HG03521 (cell line): ENCODE measurements at regions not wholly inside any gene's neighbourhood (a gene's known extent, or its start where the extent isn't known, plus 50 kb on each side); places are given as distances from the start of the nearest gene placed in this dataset.

Source experiments
- ATAC-seq: cut with Tn5 transposase; IDR thresholded peaks from one replicate; pipeline ENCODE4 v1.9.1; 2021; ENCODE audit warnings: mild to moderate bottlenecking, moderate library complexity; ENCODE audit not compliant: unreplicated experiment

DNA sequence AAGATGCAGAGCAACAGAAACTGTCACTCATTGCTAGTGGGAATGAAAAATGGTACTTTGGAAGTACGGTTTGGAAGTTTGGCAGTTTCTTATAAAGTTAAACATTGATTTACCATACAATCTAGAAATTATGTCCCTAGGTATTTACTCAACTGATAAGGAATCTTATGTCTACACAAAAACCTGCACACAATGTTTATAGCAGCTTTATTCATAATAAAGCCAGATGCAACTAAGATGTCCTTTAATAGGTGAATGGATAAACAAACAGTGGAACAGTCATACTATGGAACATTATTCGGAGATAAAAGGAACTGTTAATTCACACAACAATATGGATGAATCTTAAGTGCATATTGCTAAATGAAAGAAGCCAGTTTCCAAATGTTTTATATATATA, 96.2 kb upstream of the SIRPA start:
- ATAC-seq, result no peak

DNA sequence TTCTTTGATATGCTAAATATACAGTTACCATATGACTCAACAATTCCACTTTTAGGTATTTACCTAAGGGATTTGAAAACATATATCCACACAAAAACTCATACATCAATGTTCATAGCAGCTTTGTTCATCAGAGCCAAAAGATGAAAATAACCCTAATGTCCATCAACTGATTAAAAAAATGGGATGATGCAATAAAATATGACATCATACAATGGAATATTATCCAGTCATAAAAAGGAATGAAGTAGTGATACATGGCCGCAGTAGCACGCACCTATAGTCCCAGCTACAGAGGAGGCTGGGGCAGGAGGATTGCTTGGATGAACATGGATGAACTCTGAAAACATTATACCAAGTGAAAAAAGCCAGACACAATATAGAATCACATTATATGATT, 101.4 kb upstream of the SIRPA start:
- ATAC-seq, result no peak

DNA sequence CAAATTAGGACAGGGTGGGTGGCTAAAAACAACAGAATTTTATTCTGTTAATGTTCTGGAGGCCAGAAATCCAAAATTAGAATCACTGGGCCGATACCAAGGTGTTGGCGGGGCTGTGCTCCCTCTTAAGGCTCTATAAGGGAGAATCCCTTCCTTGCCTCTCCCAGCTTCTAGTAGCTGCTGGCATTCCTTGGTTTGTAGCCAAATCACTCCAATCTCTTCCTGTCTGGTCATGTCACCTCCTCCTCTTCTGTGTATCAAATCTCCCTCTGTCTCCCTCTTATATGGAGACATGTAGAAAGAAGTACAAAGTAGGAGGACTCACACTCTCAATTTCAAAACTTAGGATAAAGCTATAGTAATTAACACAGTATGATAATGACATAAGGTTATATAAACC, 102.9 kb upstream of the SIRPA start:
- no peak for ATAC-seq

DNA sequence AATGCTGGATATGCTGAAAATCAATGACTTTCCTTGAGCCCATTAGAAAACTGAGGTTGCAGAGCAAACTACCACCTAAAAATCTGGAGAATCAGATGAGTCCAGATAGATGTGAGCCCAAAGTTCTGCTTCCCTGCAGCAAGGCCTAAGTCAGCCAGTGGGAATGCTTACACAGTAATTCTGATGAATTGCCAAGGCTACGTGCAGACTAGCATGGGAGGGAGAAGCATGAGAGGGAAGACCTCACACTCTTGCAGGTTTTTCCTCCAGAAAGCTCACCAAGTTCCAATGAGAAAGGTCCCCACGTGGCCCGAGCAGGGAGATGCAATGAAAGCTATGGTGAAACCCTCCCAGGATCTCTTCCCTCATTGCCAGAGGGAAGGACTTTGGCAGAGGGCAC, 104.8 kb upstream of the SIRPA start:
- no peak for ATAC-seq

DNA sequence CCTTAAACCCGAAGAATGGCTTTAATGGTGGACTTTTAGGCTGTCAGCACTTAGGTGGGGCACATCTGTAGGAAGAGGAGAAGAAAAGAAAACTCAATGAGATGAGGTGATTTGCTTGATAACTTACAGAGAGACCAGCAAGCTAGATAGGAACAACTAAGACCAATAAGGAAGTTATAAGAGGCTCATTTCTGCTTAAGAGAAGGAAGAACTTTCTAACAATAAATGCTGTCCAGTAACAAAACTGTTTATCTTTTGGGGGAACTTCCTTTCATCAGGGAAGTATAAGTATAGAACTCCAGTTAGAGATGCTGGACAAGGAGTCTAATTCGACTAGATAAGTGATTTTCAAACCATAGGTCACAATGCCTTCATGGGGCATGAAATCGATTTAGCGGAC, 107.2 kb upstream of the SIRPA start:
- no peak for ATAC-seq

DNA sequence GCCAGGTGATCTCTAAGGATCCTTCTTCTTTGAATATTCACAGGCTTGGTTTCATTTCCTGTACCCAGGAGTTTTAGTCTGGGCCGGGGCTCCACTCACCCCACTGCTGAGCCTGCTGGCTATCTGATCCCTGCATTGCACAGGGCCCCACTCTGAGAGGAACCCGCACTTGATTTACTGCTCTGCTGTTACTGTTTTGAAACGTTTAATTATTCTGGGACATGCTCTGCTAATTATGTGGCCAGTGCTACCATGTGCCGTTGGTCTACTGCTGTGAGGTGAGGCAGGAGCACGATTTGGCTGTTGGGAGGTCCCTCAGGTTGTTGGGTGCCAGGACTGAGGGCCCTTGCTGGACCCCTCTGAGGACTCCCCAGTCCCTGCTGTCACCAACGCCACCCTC, 108.7 kb upstream of the SIRPA start:
- ATAC-seq, result no peak

DNA sequence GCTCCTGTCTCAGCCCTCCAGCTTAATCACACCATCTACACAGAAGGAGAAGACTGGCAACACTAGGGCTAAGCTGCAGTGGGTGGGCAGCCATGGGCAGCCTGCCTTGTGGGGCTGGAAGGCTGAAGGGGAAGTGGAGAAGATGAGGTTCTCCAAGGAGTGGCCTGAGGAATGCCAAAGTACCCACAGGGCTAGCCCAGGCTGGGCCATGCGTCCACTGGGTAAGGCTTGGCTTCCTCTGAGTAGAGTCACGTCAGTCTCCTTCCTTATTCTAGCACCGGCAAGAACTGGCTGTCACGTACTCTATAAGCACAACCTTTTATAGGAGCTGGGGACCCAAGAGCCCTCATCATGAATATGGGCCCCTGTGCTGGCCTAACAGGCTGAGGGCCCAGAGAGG, 110.6 kb upstream of the SIRPA start:
- ATAC-seq, result no peak

DNA sequence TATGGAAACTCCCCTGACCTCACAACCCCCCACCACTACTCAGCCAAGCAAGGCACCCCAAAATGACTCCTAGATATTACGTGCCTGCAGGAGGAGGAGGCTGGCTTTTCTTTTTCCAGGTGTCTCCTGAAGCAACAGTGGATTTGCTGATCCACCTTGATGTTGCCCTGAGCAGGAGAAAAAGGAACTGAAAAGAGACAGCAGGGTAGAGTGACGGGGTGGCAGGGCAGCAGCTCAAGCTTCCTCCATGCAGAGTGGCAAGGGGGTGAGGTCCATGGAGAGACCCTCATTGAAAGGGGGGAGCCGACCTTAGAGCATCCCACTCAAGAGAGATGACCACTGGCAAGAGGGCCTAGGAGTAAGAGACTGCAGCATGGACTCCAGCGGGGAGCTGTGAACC, 112.0 kb upstream of the SIRPA start:
- ATAC-seq, result no peak

DNA sequence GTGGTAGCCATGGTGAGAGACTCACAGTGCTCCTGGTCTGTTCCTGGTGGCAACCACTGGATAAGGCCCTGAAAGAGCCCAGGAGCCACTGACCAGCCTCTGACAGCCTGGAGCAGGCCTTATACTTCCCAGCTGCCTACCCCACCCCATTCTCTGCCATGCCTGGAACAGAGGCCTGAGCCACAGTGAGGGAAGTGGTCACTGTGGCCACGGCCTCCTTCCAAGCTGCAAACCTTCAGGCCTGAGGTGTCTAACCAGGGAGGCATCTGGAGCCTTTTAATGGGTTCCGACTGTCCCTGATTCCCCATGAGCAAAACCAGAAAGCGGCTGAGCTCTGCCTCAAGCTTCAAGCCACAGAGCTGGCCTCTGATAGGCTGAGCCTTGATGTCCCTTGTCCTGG, 113.0 kb upstream of the SIRPA start:
- ATAC-seq, result no peak

DNA sequence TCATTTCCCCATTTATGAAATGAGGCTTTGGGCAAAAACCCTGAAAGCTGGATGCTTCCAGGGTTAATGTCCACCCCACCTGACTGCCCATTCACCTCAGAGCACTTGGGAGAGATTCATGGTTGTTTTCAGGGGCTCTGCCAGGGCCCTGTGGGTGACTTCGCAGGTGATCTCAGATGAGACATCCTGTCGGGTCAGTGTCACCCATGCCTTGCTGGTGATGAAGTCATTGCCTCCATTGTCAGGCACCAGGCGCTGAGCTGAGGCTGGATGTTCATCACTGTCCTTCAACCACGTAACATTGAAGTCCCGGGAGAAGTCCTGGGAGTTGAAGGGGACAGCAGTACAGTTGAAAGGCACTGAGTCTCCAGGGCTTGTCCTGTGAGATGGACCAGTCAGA, 115.6 kb upstream of the SIRPA start:
- ATAC-seq, result no peak

DNA sequence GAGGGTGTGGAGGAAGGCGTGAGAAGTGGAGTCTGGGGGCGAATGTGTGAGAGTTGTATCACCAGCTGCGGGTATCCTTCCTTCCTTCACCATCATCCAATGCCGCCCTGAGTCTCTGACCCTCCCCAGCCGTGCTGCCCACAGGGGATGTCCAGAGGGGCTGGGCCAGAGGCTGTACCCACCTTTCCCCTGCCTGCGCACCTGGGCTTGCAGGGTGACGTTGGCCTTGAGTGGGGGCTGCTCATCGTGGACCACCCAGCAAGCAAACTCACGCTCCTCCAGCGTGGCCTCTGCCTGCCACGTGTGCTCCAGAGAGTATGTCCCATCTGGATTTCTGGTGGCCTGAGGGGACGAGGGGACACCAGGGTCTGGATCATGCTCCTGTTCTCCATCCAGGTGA, 116.9 kb upstream of the SIRPA start:
- ATAC-seq, result no peak

DNA sequence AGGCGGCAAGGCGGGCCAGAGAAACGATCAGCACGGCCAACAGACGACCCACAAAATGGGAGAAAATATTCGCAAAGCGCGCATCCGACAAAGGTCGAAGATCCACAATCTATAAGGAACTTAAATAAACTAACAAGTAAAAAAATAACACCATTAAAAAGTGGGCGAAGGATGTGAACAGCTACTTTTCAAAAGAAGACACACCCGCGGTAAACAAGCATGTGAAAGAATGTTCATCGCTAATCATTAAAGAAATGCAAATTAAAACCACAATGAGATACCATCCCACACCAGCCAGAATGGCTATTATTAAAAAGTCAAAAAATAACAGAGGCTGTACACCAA, 117.8 kb upstream of the SIRPA start:
- no peak for ATAC-seq

DNA sequence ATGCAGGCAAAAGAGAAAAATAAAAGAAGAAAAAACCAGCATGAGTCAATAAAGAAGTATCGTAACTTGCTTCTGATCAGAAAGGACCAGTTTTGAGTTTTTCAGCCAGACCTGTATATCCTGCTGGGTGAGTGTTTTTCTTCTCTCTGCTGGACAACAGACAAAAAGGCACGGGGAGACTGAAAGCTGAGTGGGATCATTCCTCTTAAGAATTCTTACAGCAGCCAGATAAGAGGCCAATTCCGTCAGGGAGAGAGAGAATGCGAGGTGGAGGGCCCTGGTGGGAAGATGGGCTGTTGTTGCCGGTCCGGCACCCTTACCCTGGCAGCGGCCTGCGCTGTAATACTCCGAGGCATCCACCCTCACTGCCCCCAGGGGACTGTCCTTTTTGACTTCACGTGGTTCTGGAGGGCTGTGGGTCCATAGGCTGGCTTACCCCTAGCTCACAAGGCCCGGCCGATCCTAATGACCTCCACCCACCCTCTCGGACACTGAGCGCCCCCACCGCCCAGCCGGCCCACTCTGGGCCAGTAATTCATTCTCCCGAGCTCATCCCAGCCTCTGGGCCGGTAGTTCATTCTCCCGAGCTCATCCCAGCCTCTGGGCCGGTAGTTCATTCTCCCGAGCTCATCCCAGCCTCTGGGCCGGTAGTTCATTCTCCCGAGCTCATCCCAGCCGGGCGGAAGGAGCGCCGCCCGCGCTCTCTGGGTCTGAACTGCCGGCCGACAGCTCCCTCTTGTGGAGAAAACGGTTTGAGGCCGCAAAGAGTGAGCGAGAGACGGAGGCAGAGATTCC, 118.3 kb upstream of the SIRPA start:
- ATAC-seq, result peak; percentile 64

DNA sequence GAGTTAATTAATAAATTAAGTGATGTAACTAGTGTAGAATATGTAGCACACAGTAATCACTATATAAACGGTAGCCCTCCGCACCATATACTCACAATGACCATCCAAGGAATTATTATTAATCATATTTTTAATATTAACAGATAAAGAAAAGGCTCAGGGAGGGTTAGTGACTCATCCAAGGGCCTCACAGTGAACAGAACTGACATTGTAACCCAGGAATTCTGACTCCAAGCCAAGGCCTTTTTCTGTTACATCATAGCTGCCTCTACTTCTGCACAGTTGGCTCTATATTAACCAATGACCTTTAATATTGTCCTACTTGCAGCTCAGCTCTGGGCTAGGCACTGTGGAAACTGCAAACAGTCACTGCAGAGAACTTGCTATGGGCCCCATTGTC, 117.5 kb upstream of the SIRPG start:
- no peak for ATAC-seq

DNA sequence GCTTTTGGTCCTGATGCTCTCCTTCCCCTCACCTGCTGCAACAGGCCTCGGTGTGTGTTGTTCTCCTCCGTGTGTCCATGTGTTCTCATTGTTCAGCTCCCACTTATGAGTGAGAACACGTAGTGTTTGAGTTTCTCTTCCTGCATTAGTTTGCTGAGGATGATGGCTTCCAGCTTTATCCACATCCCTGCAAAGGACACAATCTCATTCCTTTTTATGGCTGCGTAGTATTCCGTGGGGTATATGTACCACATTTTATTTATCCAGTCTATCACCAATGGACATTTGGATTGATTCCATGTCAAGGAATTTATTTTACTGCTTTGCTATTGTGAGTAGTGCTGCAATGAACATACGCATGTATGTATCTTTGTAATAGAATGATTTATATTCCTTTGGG, 116.9 kb upstream of the SIRPG start:
- ATAC-seq, result no peak

DNA sequence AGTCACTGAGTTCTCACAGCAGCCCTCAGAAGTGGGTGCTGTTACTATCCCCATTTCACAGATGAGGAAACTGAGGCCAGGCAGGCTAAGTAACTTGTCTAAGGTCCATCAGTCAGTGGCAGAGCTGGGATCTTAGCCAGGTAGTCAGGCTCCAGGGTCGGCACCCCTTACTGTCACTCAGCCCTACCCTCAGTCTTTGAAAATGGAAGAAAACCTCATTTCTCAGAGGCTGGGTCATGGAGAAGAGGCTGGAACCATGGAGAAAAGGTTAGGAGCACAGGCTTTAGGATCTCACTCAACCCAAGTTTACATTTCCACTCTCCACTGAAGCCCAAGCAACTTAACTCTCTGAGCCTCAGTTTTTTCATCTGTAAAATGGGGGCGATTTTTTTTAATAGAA, 116.2 kb upstream of the SIRPG start:
- ATAC-seq, result no peak

DNA sequence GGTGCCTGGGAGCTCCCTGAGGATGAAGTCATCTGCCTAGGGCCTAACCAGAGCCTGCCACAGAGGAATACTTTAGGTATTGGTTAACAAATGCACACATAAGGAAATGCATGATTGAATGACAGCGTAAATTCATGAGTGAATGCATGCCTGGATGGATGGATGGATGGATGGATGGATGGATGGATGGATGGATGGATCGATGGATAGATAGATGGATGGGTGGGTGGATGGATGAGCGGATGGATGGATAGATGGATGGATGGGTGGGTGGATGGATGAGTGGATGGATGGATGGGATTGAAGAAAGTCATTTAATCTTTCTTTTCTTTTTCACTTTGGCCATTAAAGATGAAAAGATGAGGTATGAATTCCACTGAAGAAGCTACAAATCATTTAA, 111.9 kb upstream of the SIRPG start:
- no peak for ATAC-seq

DNA sequence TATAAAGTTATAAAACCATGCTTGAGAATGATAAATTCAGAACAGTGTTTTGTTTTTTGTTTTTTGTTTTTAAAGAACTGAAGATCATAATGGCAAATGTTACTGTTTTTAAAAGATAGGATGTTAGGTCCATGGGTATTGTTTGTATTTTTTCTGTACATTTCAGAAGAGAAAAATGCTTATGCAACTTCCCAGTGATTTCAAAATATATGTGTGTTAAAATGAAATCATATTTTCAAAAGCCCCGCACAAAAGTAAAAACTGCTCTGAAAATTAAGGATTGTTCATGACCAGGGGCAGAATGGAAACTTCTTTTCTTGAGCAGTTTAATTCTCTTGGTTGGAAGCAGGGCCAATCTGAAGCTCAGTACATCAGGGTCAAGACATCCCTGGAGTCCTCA, 109.2 kb upstream of the SIRPG start:
- no peak for ATAC-seq

DNA sequence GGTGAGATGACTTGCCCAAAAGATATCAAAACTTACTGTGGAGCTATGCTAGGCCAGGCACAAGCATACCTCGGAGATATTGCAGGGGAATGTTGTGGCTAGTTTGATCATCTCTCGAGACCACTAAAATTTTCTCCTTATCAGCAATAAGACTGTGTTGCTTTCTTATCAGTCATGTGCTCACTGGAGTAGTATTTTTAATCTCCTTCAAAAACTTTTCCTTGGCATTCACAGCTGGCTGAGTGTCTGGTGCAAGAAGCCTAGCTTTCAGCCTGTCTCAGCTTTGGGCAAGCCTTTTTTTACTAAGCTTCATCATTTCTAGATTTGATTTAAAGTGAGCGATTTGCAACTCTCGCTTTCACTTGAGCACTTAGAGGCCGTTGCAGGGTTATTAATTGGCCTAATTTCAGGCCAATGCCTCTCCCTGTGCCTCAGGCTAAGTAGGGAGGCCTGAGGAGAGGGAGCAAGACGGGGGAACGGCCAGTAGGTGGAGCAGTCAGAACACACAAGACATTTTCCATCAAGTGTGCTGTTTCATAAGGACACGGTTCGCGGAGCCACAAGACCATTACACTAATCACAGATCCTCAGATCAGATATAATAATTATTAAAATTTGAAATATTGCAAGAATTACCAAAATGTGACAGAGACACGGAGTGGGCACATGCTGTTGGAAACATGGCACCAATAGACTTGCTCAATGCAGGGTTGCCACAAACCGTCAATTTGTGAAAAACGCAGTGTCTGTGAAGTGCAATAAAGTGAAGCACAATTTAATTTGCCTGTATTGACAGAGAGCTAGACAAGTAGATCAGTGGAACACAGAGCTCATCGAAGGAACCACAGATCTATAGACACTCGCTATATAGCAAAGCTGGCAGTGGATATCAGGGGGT, 106.8 kb upstream of the SIRPG start:
- ATAC-seq, result peak; percentile 70

DNA sequence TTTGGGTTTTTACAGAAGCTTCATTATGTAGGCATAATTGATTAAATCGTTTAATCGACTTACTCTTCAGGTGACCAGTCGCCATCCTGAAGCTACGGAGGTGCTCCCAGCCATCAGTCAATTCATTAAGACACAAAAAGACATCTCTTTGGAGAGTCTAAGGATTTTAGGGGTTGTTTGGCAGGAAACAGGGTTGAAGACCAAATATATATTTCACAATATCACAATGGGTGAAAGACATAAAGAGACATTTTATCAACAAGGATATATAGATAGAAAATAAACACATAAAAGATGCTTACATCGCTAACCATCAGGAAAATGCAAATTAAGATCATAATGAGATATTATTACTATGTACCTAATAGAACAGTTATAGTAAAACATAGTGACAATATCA, 104.0 kb upstream of the SIRPG start:
- no peak for ATAC-seq

DNA sequence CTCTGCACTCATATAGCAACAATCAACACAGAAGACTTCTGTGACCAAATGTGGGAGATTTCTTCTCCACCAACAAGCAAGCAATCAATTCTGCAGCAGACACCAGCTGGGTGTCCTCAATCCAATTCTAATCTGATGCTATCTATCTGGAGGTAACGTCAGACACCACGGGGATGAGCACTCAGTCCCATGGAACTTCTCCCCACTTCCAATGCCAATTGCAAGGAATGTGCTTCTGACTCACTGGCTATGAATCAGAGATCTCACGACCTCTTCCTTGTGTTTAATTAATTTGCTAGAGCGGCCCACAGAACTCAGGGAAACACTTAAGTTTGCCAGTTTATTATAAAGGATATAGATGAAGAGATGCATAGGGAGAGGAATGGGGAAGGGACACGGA, 103.5 kb upstream of the SIRPG start:
- ATAC-seq, result no peak

DNA sequence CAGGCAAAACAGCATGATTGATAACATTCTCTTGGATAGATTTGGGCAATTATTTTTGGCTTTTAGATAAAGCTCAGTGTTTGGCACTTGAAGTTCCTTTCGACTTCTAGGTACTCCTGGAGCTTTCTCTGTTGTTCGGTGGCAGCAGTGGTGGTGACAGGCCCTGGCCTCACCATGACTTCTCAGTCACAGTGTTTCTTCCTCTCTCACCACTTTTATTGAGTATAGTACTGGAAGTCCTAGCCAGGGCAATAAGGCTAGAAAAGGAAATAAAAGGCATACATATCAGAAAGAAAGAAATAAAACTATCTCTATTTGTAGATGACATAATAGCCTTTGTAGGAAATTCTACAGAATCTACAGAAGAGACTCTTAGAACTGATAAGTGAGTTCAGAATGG, 101.2 kb upstream of the SIRPG start:
- ATAC-seq, result no peak
